Activated CD4-positive, alpha-beta T cell treated with anti-CD3 and anti-CD28 coated beads, Interleukin-2, Interleukin-4, amounts not matched to agents 100 ng/mL and 50 ng/mL, durations not matched to agents 16 hours and 8 hours (primary cell): ENCODE measurements at regions not wholly inside any gene's neighbourhood (a gene's known extent, or its start where the extent isn't known, plus 50 kb on each side); places are given as distances from the start of the nearest gene placed in this dataset.

Source experiments
- DNase-seq: peaks from one replicate; pipeline ENCODE4 v3.0.0-alpha.2; 2020; ENCODE audit warnings: low spot score

- DNase-seq = no peak
Observed at GRCh38 chr1:58310469-58310868, 236.1 kb downstream of the OMA1 start.

- no peak for DNase-seq
Observed at GRCh38 chr1:58308206-58308605, 238.3 kb downstream of the OMA1 start.

GRCh38 chr1:58307431-58307830, 239.1 kb downstream of the OMA1 start:
- DNase-seq = no peak

GRCh38 chr1:58305622-58306021, 240.9 kb downstream of the OMA1 start:
- no peak for DNase-seq

- no peak for DNase-seq
Observed at GRCh38 chr1:58304346-58304975, 242.1 kb downstream of the OMA1 start.

- DNase-seq = no peak
Observed at GRCh38 chr1:58303841-58304240, 242.7 kb downstream of the OMA1 start.

- DNase-seq = no peak
Observed at GRCh38 chr1:58293388-58293787, 253.1 kb downstream of the OMA1 start.

- no peak for DNase-seq
Observed at GRCh38 chr1:58290685-58291372, 255.7 kb downstream of the OMA1 start.

- DNase-seq = no peak
Observed at GRCh38 chr1:58288624-58289142, 257.8 kb downstream of the OMA1 start.

- DNase-seq = no peak
Observed at GRCh38 chr1:58287894-58288623, 258.5 kb downstream of the OMA1 start.

GRCh38 chr1:58284225-58284510, 262.4 kb downstream of the OMA1 start:
- no peak for DNase-seq

- DNase-seq = no peak
Observed at GRCh38 chr1:58283388-58284224, 262.9 kb downstream of the OMA1 start.

GRCh38 chr1:58282623-58283387, 263.7 kb downstream of the OMA1 start:
- no peak for DNase-seq

GRCh38 chr1:58266242-58266641, 280.3 kb downstream of the OMA1 start:
- DNase-seq = no peak

GRCh38 chr1:58264462-58264861, 282.1 kb downstream of the OMA1 start:
- DNase-seq = no peak

GRCh38 chr1:58262702-58263101, 283.8 kb downstream of the OMA1 start:
- DNase-seq = no peak

- DNase-seq = no peak
Observed at GRCh38 chr1:58258082-58258481, 288.4 kb downstream of the OMA1 start.

GRCh38 chr1:58257003-58257402, 289.5 kb downstream of the OMA1 start:
- DNase-seq = no peak

- no peak for DNase-seq
Observed at GRCh38 chr1:58256546-58256945, 290.0 kb downstream of the OMA1 start.

- DNase-seq = no peak
Observed at GRCh38 chr1:58256041-58256440, 290.5 kb downstream of the OMA1 start.

- DNase-seq = no peak
Observed at GRCh38 chr1:58255192-58255591, 291.3 kb downstream of the OMA1 start.
